ENCODE measurements at regions not wholly inside any gene's neighbourhood (a gene's known extent, or its start where the extent isn't known, plus 50 kb on each side); places are given as distances from the start of the nearest gene placed in this dataset.
A peak's percentile ranks its signal among the peaks of the same experiment; 100 is the strongest.

DNA sequence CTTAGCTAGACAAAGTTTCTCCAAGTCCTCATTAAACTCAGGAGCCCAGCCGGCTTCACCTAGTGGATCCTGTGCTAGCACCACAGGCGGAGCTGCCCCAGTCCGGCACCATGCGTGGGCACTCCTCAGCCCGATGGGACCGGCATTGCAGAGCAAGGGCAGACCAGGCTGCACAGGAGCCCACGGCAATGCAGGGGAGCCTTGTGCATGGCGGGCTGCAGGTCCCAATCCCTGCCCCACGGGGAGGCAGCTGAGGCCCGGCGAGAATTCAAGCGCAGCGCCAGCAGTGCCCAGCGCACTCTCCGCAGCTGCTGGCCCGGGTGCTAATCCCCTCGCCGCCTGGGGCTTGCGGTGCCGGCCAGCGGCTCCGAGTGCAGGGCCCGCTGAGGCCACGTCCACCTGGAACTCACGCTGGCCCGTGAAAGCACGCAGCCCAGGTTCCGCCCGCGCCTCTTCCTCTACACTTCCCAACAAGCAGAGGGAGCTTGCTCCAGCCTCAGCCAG is 292.3 kb upstream of the EYS start:
- Histone ChIP-seq H3K9me3 (ENCODE audit: control insufficient read depth in 2 of 3, insufficient read depth in 1 of 3, low read length in 3 of 3) (no peaks in the 10 kb centered on the region), H3K36me3 (ENCODE audit: control insufficient read depth in 2 of 3, insufficient read depth in 3 of 3, low read length in 3 of 3) (no peaks in the 10 kb centered on the region), H3K9ac (ENCODE audit: low read length in 3 of 3) (no peak overlapping the region), H3K27ac (ENCODE audit: low read depth in 2 of 2, low read length in 2 of 2) (no peak overlapping the region), H3K4me1 (ENCODE audit: control insufficient read depth in 2 of 3, insufficient read depth in 2 of 3, low read depth in 1 of 3, low read length in 3 of 3) (no peaks in the 10 kb centered on the region), H3K27me3 (ENCODE audit: control insufficient read depth, insufficient read depth, low read length) (no peaks in the 10 kb centered on the region), H3K4me3 (ENCODE audit: low read length in 3 of 3) (no peak overlapping the region)
- intact Hi-C loops (cut with DNase I) = no loop called here
- peak in 1 of 5 donors; percentile 64 for DNase-seq
- TF ChIP-seq, protein P1, sequence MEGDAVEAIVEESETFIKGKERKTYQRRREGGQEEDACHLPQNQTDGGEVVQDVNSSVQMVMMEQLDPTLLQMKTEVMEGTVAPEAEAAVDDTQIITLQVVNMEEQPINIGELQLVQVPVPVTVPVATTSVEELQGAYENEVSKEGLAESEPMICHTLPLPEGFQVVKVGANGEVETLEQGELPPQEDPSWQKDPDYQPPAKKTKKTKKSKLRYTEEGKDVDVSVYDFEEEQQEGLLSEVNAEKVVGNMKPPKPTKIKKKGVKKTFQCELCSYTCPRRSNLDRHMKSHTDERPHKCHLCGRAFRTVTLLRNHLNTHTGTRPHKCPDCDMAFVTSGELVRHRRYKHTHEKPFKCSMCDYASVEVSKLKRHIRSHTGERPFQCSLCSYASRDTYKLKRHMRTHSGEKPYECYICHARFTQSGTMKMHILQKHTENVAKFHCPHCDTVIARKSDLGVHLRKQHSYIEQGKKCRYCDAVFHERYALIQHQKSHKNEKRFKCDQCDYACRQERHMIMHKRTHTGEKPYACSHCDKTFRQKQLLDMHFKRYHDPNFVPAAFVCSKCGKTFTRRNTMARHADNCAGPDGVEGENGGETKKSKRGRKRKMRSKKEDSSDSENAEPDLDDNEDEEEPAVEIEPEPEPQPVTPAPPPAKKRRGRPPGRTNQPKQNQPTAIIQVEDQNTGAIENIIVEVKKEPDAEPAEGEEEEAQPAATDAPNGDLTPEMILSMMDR (IDR thresholded peaks at IDR 0.05; ENCODE audit: borderline replicate concordance, extremely low read depth, insufficient read depth) = no peak
- no peak for FAIRE-seq

DNA sequence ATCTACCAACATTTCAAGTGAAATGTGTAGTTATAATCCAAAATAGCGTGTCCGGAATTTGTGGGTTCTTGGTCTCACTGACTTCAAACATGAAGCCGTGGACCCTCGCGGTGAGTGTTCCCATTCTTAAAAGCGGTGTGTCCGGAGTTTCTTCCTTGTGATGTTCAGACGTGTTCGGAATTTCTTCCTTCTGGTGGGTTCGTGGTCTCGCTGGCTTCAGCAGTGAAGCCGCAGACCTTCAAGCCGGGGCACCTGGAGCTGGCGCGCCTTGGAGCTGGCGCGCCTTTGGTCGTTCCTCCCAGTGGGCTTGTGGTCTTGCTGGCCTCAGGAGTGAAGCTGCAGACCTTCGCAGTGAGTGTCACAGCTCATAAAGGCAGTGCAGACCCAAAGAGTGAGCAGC is 291.5 kb upstream of the EYS start:
- DNase-seq (peak in 1 of 5 donors; percentile 47), FAIRE-seq (no peak)
- no peak overlapping the region for H3K9ac ChIP-seq (ENCODE audit: low read length in 3 of 3)
- H3K27me3 ChIP-seq (ENCODE audit: control insufficient read depth, insufficient read depth, low read length) = no peaks in the 10 kb centered on the region
- H3K27ac ChIP-seq (ENCODE audit: low read depth in 2 of 2, low read length in 2 of 2) = no peak overlapping the region
- no peak overlapping the region for H3K4me3 ChIP-seq (ENCODE audit: low read length in 3 of 3)
- intact Hi-C loops (cut with DNase I) = no loop called here
- TF ChIP-seq, protein P1 (IDR thresholded peaks at IDR 0.05; ENCODE audit: borderline replicate concordance, extremely low read depth, insufficient read depth) = no peak
- H3K36me3 ChIP-seq (ENCODE audit: control insufficient read depth in 2 of 3, insufficient read depth in 3 of 3, low read length in 3 of 3) = no peaks in the 10 kb centered on the region
- no peaks in the 10 kb centered on the region for H3K9me3 ChIP-seq (ENCODE audit: control insufficient read depth in 2 of 3, insufficient read depth in 1 of 3, low read length in 3 of 3)
- no peaks in the 10 kb centered on the region for H3K4me1 ChIP-seq (ENCODE audit: control insufficient read depth in 2 of 3, insufficient read depth in 2 of 3, low read depth in 1 of 3, low read length in 3 of 3)

DNA sequence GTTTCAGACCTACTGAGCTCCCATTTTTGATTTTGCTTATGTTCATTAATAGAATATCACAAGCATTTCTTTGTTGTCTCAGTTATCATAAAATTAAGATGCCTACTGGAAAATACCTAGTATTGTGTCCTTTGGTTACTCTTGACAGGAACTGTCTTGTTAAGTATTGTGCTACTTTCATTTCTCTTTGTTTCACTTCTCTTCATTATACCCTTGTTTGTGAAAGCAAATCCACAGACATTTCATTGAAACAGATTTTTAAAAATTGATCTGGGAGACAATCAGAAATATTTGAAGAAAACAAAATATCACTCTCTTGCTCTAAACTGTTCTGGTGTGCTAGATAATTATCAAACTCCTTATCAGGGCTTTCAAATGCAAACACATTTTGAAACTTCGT is 290.5 kb upstream of the EYS start:
- intact Hi-C loops (cut with DNase I) = no loop called here
- TF ChIP-seq, protein P1 (IDR thresholded peaks at IDR 0.05; ENCODE audit: borderline replicate concordance, extremely low read depth, insufficient read depth) = no peak
- no peaks in the 10 kb centered on the region for H3K9me3 ChIP-seq (ENCODE audit: control insufficient read depth in 2 of 3, insufficient read depth in 1 of 3, low read length in 3 of 3)
- H3K4me3 ChIP-seq (ENCODE audit: low read length in 3 of 3) = no peak overlapping the region
- no peaks in the 10 kb centered on the region for H3K4me1 ChIP-seq (ENCODE audit: control insufficient read depth in 2 of 3, insufficient read depth in 2 of 3, low read depth in 1 of 3, low read length in 3 of 3)
- H3K27ac ChIP-seq (ENCODE audit: low read depth in 2 of 2, low read length in 2 of 2) = no peak overlapping the region
- H3K9ac ChIP-seq (ENCODE audit: low read length in 3 of 3) = no peak overlapping the region
- DNase-seq (no peak), FAIRE-seq (no peak)
- H3K27me3 ChIP-seq (ENCODE audit: control insufficient read depth, insufficient read depth, low read length) = no peaks in the 10 kb centered on the region
- H3K36me3 ChIP-seq (ENCODE audit: control insufficient read depth in 2 of 3, insufficient read depth in 3 of 3, low read length in 3 of 3) = no peaks in the 10 kb centered on the region

DNA sequence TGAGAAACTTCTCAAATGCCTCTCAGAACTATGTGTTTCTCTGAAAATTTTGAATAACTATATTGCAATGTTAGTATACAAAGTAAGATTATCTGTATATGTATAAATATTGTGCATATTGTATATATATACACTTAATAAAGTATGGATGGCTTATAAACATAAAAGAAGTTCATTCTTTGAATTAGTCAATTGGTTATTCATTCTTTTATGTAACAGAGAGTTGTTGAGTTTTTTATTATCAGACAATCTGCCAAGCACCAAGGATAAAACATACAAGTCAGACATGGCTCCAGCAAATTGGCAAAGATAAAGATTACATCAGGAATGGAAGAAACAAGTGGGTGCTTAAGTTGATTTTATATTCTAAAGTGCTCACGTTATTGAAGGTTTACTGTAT is 289.1 kb upstream of the EYS start:
- H3K9me3 ChIP-seq (ENCODE audit: control insufficient read depth in 2 of 3, insufficient read depth in 1 of 3, low read length in 3 of 3) = no peaks in the 10 kb centered on the region
- no peak overlapping the region for H3K9ac ChIP-seq (ENCODE audit: low read length in 3 of 3)
- no peaks in the 10 kb centered on the region for H3K27me3 ChIP-seq (ENCODE audit: control insufficient read depth, insufficient read depth, low read length)
- intact Hi-C loops (cut with DNase I) = no loop called here
- no peak overlapping the region for H3K27ac ChIP-seq (ENCODE audit: low read depth in 2 of 2, low read length in 2 of 2)
- DNase-seq (no peak), FAIRE-seq (no peak)
- no peaks in the 10 kb centered on the region for H3K4me1 ChIP-seq (ENCODE audit: control insufficient read depth in 2 of 3, insufficient read depth in 2 of 3, low read depth in 1 of 3, low read length in 3 of 3)
- H3K36me3 ChIP-seq (ENCODE audit: control insufficient read depth in 2 of 3, insufficient read depth in 3 of 3, low read length in 3 of 3) = no peaks in the 10 kb centered on the region
- H3K4me3 ChIP-seq (ENCODE audit: low read length in 3 of 3) = no peak overlapping the region
- TF ChIP-seq, protein P1 (IDR thresholded peaks at IDR 0.05; ENCODE audit: borderline replicate concordance, extremely low read depth, insufficient read depth) = no peak
